ENCODE measurements at regions not wholly inside any gene's neighbourhood (a gene's known extent, or its start where the extent isn't known, plus 50 kb on each side); places are given as distances from the start of the nearest gene placed in this dataset.
"Not testable (repeated sequence)": the region's sequence is repeated elsewhere in the genome, so short reads cannot be mapped to it uniquely, and the experiment has no call there.

DNA sequence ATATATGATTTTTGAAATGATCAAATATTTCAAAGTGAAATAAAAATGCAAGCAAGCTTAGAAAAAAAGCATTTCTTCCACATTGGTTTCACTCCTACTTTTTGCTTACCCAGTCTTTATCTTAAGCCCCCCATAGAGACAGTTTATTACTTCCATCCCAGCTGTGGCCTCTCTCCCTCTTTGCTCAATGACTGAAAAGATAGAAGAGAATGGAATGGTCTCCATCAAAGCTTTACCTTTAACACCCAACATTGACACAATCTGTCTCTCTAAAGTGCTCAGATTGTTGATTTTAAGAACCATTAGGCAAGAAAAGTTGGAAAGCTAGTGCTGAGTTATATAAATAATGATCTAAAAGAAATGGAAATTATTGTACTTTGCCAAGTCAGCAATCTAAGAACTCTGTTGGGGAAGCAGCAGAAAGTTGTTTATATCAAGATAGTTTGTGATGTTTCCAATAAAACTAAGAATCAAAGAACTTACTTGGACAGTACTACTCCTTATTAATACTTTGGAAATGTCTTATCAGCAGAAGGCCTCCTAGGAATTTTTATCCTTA, 277.5 kb upstream of the NREP start:
- H3K36me3 ChIP-seq (ENCODE audit: control insufficient read depth, insufficient read depth, low read length), result no peaks in the 10 kb centered on the region

GRCh38 chr5:112026879-112027278, 269.9 kb upstream of the NREP start:
- H3K9me3 ChIP-seq (ENCODE audit: control insufficient read depth, low read length), result not testable (repeated sequence)

More for the DNA sequence above, 277.5 kb upstream of the NREP start:
- Histone ChIP-seq H3K9me3 (ENCODE audit: control insufficient read depth, low read length) (no peaks in the 10 kb centered on the region), H3K27ac (ENCODE audit: low read depth, low read length, severe bottlenecking) (no peak overlapping the region), H3K4me3 (ENCODE audit: extremely low read depth, insufficient read depth, low read length, poor library complexity, severe bottlenecking) (no peak overlapping the region), H3K4me1 (ENCODE audit: control insufficient read depth, insufficient read depth, low read length, poor library complexity, severe bottlenecking) (no peaks in the 10 kb centered on the region)

GRCh38 chr5:112025757-112026156, 268.8 kb upstream of the NREP start:
- WGBS, 2 experiments (ENCODE audit: insufficient coverage in 2 of 2), result no CpG with 5 or more reads among the region's 1 CpG
- H3K27ac ChIP-seq (ENCODE audit: low read depth, low read length, severe bottlenecking), result no peak overlapping the region

More at GRCh38 chr5:112026879-112027278, 269.9 kb upstream of the NREP start:
- not testable (repeated sequence) for H3K27ac ChIP-seq (ENCODE audit: low read depth, low read length, severe bottlenecking); H3K4me1 ChIP-seq (ENCODE audit: control insufficient read depth, insufficient read depth, low read length, poor library complexity, severe bottlenecking); H3K4me3 ChIP-seq (ENCODE audit: extremely low read depth, insufficient read depth, low read length, poor library complexity, severe bottlenecking); H3K36me3 ChIP-seq (ENCODE audit: control insufficient read depth, insufficient read depth, low read length)
- WGBS, 2 experiments (ENCODE audit: insufficient coverage in 2 of 2), result no CpG with 5 or more reads among the region's 3 CpGs

DNA sequence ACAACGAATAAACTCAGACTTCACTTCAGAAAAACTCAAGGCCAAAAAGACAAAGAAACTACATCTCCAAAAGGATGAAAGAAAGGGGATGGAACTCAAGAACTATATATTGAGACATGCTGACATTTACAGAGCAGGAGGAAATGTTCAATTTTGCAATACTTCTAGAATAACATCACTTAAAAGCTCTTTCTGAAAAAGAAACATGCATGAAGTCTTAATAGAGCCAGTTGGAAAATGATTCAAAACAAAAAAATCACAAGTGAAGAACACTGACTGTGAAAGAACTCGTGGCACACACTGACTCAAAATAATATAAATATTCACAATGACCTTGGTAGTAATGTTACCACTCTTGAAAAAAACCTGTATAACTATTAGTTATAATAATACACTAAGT, 267.8 kb upstream of the NREP start:
- no peaks in the 10 kb centered on the region for H3K36me3 ChIP-seq (ENCODE audit: control insufficient read depth, insufficient read depth, low read length)
- no peaks in the 10 kb centered on the region for H3K9me3 ChIP-seq (ENCODE audit: control insufficient read depth, low read length)
- no peaks in the 10 kb centered on the region for H3K4me1 ChIP-seq (ENCODE audit: control insufficient read depth, insufficient read depth, low read length, poor library complexity, severe bottlenecking)
- H3K27ac ChIP-seq (ENCODE audit: low read depth, low read length, severe bottlenecking), result no peak overlapping the region
- no CpG with 5 or more reads among the region's 2 CpGs for WGBS, 2 experiments (ENCODE audit: insufficient coverage in 2 of 2)
- H3K4me3 ChIP-seq (ENCODE audit: extremely low read depth, insufficient read depth, low read length, poor library complexity, severe bottlenecking), result no peak overlapping the region

More at GRCh38 chr5:112025757-112026156, 268.8 kb upstream of the NREP start:
- Histone ChIP-seq H3K4me3 (ENCODE audit: extremely low read depth, insufficient read depth, low read length, poor library complexity, severe bottlenecking) (no peak overlapping the region), H3K4me1 (ENCODE audit: control insufficient read depth, insufficient read depth, low read length, poor library complexity, severe bottlenecking) (no peaks in the 10 kb centered on the region), H3K36me3 (ENCODE audit: control insufficient read depth, insufficient read depth, low read length) (no peaks in the 10 kb centered on the region), H3K9me3 (ENCODE audit: control insufficient read depth, low read length) (no peaks in the 10 kb centered on the region)

DNA sequence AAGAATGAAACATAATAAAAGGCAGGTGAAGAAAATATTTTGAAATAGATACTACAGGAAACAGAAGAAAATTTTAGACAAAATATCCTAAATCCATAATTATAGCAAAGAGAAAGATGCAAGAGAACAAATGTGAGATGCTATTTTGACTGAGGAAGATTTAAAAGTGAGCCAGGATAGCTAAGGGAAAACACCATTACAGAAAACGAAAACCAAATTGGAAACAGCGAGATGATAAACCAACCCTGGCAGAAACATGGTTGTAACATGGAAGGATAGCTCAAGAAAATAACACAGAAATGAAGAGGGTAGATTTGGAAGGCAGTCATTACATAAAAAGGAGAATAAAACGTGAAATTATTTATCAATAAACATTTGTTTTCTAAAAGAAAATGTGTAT, 267.2 kb upstream of the NREP start:
- no peaks in the 10 kb centered on the region for H3K36me3 ChIP-seq (ENCODE audit: control insufficient read depth, insufficient read depth, low read length)
- H3K4me3 ChIP-seq (ENCODE audit: extremely low read depth, insufficient read depth, low read length, poor library complexity, severe bottlenecking), result no peak overlapping the region
- WGBS, 2 experiments (ENCODE audit: insufficient coverage in 2 of 2), result 92 to 100% methylated on average over 1 to 2 of the region's 3 CpGs
- no peaks in the 10 kb centered on the region for H3K9me3 ChIP-seq (ENCODE audit: control insufficient read depth, low read length)
- H3K27ac ChIP-seq (ENCODE audit: low read depth, low read length, severe bottlenecking), result no peak overlapping the region
- no peaks in the 10 kb centered on the region for H3K4me1 ChIP-seq (ENCODE audit: control insufficient read depth, insufficient read depth, low read length, poor library complexity, severe bottlenecking)

DNA sequence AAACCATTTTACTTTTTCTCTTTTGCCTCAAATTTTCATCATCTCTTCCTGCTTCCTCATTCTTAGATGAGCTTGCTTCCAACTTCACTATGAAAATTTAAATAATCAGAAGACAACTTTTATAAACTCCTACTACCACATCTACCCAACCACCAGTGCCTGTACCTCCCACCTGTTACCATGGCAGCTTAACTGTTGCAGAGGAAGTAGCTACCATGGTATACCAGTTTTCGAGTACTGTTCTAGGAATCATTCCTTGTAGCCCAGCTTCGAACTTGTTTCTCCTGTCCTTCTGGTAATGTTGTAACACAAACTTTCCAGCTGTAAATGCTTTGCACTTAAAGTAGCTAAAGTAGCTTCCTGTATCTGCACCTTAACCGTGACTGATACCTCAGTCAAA, 266.8 kb upstream of the NREP start:
- no peak overlapping the region for H3K27ac ChIP-seq (ENCODE audit: low read depth, low read length, severe bottlenecking)
- WGBS, 2 experiments (ENCODE audit: insufficient coverage in 2 of 2), result 94% methylated on average over 2 of the region's 3 CpGs; no CpG with 5 or more reads in 1 of the 2 experiments
- no peaks in the 10 kb centered on the region for H3K4me1 ChIP-seq (ENCODE audit: control insufficient read depth, insufficient read depth, low read length, poor library complexity, severe bottlenecking)
- H3K36me3 ChIP-seq (ENCODE audit: control insufficient read depth, insufficient read depth, low read length), result no peaks in the 10 kb centered on the region
- H3K9me3 ChIP-seq (ENCODE audit: control insufficient read depth, low read length), result no peaks in the 10 kb centered on the region
- no peak overlapping the region for H3K4me3 ChIP-seq (ENCODE audit: extremely low read depth, insufficient read depth, low read length, poor library complexity, severe bottlenecking)

GRCh38 chr5:112018846-112019245, 261.9 kb upstream of the NREP start:
- Histone ChIP-seq H3K4me3 (ENCODE audit: extremely low read depth, insufficient read depth, low read length, poor library complexity, severe bottlenecking) (no peak overlapping the region), H3K27ac (ENCODE audit: low read depth, low read length, severe bottlenecking) (no peak overlapping the region), H3K4me1 (ENCODE audit: control insufficient read depth, insufficient read depth, low read length, poor library complexity, severe bottlenecking) (no peaks in the 10 kb centered on the region), H3K9me3 (ENCODE audit: control insufficient read depth, low read length) (no peaks in the 10 kb centered on the region), H3K36me3 (ENCODE audit: control insufficient read depth, insufficient read depth, low read length) (no peaks in the 10 kb centered on the region)
- 67% methylated on average over 1 of the region's 2 CpGs; no CpG with 5 or more reads in 1 of the 2 experiments for WGBS, 2 experiments (ENCODE audit: insufficient coverage in 2 of 2)

DNA sequence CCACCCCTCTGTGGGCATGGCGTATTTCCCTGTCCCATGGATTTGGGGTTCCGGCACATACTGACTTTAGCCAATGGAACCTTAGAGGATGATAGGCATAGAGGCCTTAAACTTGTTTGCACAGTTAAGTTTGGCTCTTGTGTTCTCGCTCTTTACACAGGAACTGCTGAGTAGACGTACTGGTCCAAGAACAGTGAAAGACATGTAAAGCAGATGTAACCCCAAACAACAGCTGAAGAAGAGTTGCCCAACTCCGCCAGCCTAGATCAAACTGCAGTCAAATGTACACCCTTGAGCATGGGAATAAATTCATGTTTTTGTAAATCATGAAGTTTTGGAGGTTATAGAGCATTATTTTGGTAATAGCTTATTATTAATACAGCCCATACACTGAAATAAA, 260.0 kb upstream of the NREP start:
- no peaks in the 10 kb centered on the region for H3K9me3 ChIP-seq (ENCODE audit: control insufficient read depth, low read length)
- WGBS, 2 experiments (ENCODE audit: insufficient coverage in 2 of 2), result 94 to 100% methylated on average over 3 of the region's 5 CpGs
- no peak overlapping the region for H3K27ac ChIP-seq (ENCODE audit: low read depth, low read length, severe bottlenecking)
- no peaks in the 10 kb centered on the region for H3K36me3 ChIP-seq (ENCODE audit: control insufficient read depth, insufficient read depth, low read length)
- no peak overlapping the region for H3K4me3 ChIP-seq (ENCODE audit: extremely low read depth, insufficient read depth, low read length, poor library complexity, severe bottlenecking)
- H3K4me1 ChIP-seq (ENCODE audit: control insufficient read depth, insufficient read depth, low read length, poor library complexity, severe bottlenecking), result no peaks in the 10 kb centered on the region

- Histone ChIP-seq H3K4me3 (ENCODE audit: extremely low read depth, insufficient read depth, low read length, poor library complexity, severe bottlenecking) (no peak overlapping the region), H3K36me3 (ENCODE audit: control insufficient read depth, insufficient read depth, low read length) (no peaks in the 10 kb centered on the region), H3K27ac (ENCODE audit: low read depth, low read length, severe bottlenecking) (no peak overlapping the region), H3K9me3 (ENCODE audit: control insufficient read depth, low read length) (no peaks in the 10 kb centered on the region), H3K4me1 (ENCODE audit: control insufficient read depth, insufficient read depth, low read length, poor library complexity, severe bottlenecking) (no peaks in the 10 kb centered on the region)
Observed at GRCh38 chr5:112014783-112015395, 257.9 kb upstream of the NREP start.

DNA sequence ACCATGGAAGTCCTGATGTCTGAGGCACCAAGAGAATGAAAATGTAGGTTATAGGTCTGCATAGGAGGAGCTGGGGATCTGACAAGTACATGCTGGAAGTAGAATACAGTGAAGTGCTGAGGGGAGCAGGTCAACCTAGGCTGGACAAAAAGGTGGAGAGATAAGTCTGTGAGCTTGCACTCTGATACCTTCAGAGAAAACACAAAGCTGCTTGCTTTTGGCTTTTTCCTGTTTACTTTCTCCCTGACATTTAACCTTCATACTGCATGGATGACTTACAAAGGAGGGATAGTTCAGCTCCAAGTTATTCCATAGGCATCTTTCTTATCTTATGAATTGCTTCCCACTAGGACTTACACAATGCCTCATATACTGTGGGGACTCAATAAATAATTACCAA, 256.7 kb upstream of the NREP start:
- Histone ChIP-seq H3K36me3 (ENCODE audit: control insufficient read depth, insufficient read depth, low read length) (no peaks in the 10 kb centered on the region), H3K9me3 (ENCODE audit: control insufficient read depth, low read length) (no peaks in the 10 kb centered on the region), H3K4me1 (ENCODE audit: control insufficient read depth, insufficient read depth, low read length, poor library complexity, severe bottlenecking) (no peaks in the 10 kb centered on the region)

GRCh38 chr5:112012104-112012503, 255.1 kb upstream of the NREP start:
- Histone ChIP-seq H3K36me3 (ENCODE audit: control insufficient read depth, insufficient read depth, low read length) (no peaks in the 10 kb centered on the region), H3K4me1 (ENCODE audit: control insufficient read depth, insufficient read depth, low read length, poor library complexity, severe bottlenecking) (no peaks in the 10 kb centered on the region), H3K4me3 (ENCODE audit: extremely low read depth, insufficient read depth, low read length, poor library complexity, severe bottlenecking) (no peak overlapping the region), H3K9me3 (ENCODE audit: control insufficient read depth, low read length) (no peaks in the 10 kb centered on the region), H3K27ac (ENCODE audit: low read depth, low read length, severe bottlenecking) (no peak overlapping the region)
- 71% methylated on average over 1 of the region's 1 CpG; no CpG with 5 or more reads in 1 of the 2 experiments for WGBS, 2 experiments (ENCODE audit: insufficient coverage in 2 of 2)

More for the DNA sequence above, 256.7 kb upstream of the NREP start:
- no peak overlapping the region for H3K4me3 ChIP-seq (ENCODE audit: extremely low read depth, insufficient read depth, low read length, poor library complexity, severe bottlenecking)
- no peak overlapping the region for H3K27ac ChIP-seq (ENCODE audit: low read depth, low read length, severe bottlenecking)

All from mesodermal cell (in vitro differentiated cells).